ENCODE measurements at regions not wholly inside any gene's neighbourhood (a gene's known extent, or its start where the extent isn't known, plus 50 kb on each side); places are given as distances from the start of the nearest gene placed in this dataset.

DNA sequence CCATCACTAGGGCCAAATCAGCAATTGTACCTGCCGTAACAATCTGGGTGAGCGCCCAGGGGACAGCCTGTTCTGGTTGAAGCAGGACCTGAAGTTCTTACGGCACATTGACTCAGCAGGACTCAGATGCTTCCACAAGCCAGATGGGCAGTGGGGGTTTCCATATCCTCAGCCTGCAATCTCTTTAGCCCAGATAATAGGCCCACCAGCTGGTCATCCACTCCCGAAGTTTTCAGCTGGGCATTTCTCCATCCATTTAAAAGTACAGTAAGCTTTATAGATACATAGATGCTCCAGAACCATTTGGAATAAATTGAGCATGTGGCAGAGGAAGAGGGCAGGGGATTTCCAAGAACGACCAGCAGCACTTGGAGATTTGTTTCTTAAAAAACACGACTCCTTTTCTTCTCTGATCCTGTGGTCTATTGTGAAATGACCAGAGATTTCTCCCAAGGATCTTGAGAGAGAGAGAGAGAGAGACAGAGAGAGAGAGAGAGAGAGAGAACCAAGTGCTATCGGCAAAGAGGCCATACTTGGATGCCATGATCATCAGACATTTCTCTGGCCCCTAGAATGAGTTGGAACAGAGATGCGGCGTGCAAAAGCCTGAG is 74.8 kb upstream of the PLXNC1 start:
- DNase-seq (ENCODE audit: low read depth, low spot score), result no peak
- H3K4me1 ChIP-seq (ENCODE audit: control insufficient read depth, insufficient read depth, low read length), result no peaks in the 10 kb centered on the region
- FAIRE-seq, result no peak
- BruUV-seq (replicated peaks), result no TSS peak
- ATAC-seq, result no peak
- H2AFZ ChIP-seq (ENCODE audit: control insufficient read depth, low read depth, low read length), result no peak overlapping the region
- H3K9me3 ChIP-seq (replicated peaks; ENCODE audit: control insufficient read depth, insufficient read depth, low read length), result no peaks in the 10 kb centered on the region
- H4K20me1 ChIP-seq (ENCODE audit: control insufficient read depth, insufficient read depth), result no peaks in the 10 kb centered on the region
- H3K27ac ChIP-seq (ENCODE audit: control insufficient read depth, insufficient read depth), result no peak overlapping the region
- WGBS (ENCODE audit: insufficient coverage, insufficient replicate concordance, low lambda C conversion rate, missing lambda C conversion rate), result 48% methylated on average over 9 of the region's 9 CpGs
- intact Hi-C loops (cut with micrococcal nuclease; ENCODE audit: unreplicated experiment), result no loop called here
- H3K27me3 ChIP-seq (replicated peaks in 1 of 2; ENCODE audit: control insufficient read depth in 2 of 2, insufficient read depth in 2 of 2, low read length in 1 of 2), result no peaks in the 10 kb centered on the region; a peak in 1 of 4 replicates
- ChIA-PET POLR2A (no interaction called here), SMC1A (ENCODE audit: uncharacterized antibody, unreplicated experiment) (interaction anchor here (0.7 to 1.1 kb wide), 2 partner anchors 27 to 67 kb away, joined by 3 to 4 read pairs; no protein-coding TSS in a partner anchor), RAD21 (ENCODE audit: unreplicated experiment) (interaction anchor here (0.6 kb wide), 2 partner anchors 504 to 568 kb away, joined by 3 read pairs; no protein-coding TSS in a partner anchor), CTCF (interaction anchor here (0.5 to 8.0 kb wide), 4 partner anchors 9 to 349 kb away, joined by 3 to 62 read pairs (median 4); no protein-coding TSS in a partner anchor)
- H3K79me2 ChIP-seq (ENCODE audit: control insufficient read depth, insufficient read depth, low read length), result no peaks in the 10 kb centered on the region
- no peaks in the 10 kb centered on the region for H3K36me3 ChIP-seq (ENCODE audit: control insufficient read depth in 2 of 2, insufficient read depth in 2 of 2, low read length in 1 of 2)
- H3K4me3 ChIP-seq, result no peak overlapping the region
- in situ Hi-C loops (cut with MboI), result no loop called here
- H3K4me2 ChIP-seq (ENCODE audit: control insufficient read depth, insufficient read depth), result no peak overlapping the region
- no peak for TF ChIP-seq PML (IDR thresholded peaks at IDR 0.05; ENCODE audit: low read length)
- TF ChIP-seq JUNB (IDR thresholded peaks at IDR 0.05), result no peak
- no peak for TF ChIP-seq NR2C1 (IDR thresholded peaks at IDR 0.05)
- TF ChIP-seq ZSCAN29 (IDR thresholded peaks at IDR 0.05), result no peak
- TF ChIP-seq EP300 (IDR thresholded peaks at IDR 0.05; ENCODE audit: borderline replicate concordance in 1 of 2, control insufficient read depth in 1 of 2, low read depth in 2 of 2, low read length in 2 of 2), result no peak
- TF ChIP-seq, protein P1, sequence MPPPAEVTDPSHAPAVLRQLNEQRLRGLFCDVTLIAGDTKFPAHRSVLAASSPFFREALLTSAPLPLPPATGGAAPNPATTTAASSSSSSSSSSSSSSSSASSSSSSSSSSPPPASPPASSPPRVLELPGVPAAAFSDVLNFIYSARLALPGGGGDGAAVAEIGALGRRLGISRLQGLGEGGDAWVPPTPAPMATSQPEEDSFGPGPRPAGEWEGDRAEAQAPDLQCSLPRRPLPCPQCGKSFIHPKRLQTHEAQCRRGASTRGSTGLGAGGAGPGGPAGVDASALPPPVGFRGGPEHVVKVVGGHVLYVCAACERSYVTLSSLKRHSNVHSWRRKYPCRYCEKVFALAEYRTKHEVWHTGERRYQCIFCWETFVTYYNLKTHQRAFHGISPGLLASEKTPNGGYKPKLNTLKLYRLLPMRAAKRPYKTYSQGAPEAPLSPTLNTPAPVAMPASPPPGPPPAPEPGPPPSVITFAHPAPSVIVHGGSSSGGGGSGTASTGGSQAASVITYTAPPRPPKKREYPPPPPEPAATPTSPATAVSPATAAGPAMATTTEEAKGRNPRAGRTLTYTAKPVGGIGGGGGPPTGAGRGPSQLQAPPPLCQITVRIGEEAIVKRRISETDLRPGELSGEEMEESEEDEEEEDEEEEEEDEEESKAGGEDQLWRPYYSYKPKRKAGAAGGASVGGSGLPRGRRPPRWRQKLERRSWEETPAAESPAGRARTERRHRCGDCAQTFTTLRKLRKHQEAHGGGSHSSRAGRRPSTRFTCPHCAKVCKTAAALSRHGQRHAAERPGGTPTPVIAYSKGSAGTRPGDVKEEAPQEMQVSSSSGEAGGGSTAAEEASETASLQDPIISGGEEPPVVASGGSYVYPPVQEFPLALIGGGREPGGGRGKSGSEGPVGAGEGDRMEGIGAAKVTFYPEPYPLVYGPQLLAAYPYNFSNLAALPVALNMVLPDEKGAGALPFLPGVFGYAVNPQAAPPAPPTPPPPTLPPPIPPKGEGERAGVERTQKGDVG (CRISPR knock-in tag; IDR thresholded peaks at IDR 0.05), result no peak
- TF ChIP-seq TARDBP (IDR thresholded peaks at IDR 0.05; ENCODE audit: borderline replicate concordance), result no peak
- TF ChIP-seq NBN (IDR thresholded peaks at IDR 0.05), result no peak
- TF ChIP-seq SREBF2 (IDR thresholded peaks at IDR 0.05; ENCODE audit: low read length), result no peak
- TF ChIP-seq STAT1 (conservative IDR thresholded peaks at IDR 0.05), result no peak
- TF ChIP-seq ETV6 (conservative IDR thresholded peaks at IDR 0.05 in 1 of 2, IDR thresholded peaks at IDR 0.05 in 1 of 2; ENCODE audit: borderline replicate concordance in 1 of 2, low read depth in 1 of 2), result no peak
- no peak for TF ChIP-seq TCF7 (IDR thresholded peaks at IDR 0.05; ENCODE audit: borderline replicate concordance)
- TF ChIP-seq DPF2 (IDR thresholded peaks at IDR 0.05), result no peak
- no peak for TF ChIP-seq IRF5 (IDR thresholded peaks at IDR 0.05; ENCODE audit: borderline replicate concordance)
- TF ChIP-seq CHD4 (IDR thresholded peaks at IDR 0.05), result no peak
- no peak for TF ChIP-seq FOXM1 (IDR thresholded peaks at IDR 0.05; ENCODE audit: low read depth, low read length)
- no peak for TF ChIP-seq CBFB (IDR thresholded peaks at IDR 0.05; ENCODE audit: low read depth)
- no peak overlapping the region for H3K9ac ChIP-seq (ENCODE audit: control insufficient read depth, insufficient read depth, low read length)
